VCaP (cell line): ENCODE measurements at regions not wholly inside any gene's neighbourhood (a gene's known extent, or its start where the extent isn't known, plus 50 kb on each side); places are given as distances from the start of the nearest gene placed in this dataset.
"Not testable (repeated sequence)": the region's sequence is repeated elsewhere in the genome, so short reads cannot be mapped to it uniquely, and the experiment has no call there.

Experiments used
- H3K27ac ChIP-seq: fragments of 450-650 bp; 2 replicates; pipeline ENCODE4 v1.5.1; 2017
- CTCF ChIP-seq: fragments of 450-650 bp; conservative IDR thresholded peaks from 2 replicates; pipeline ENCODE4 v1.5.1; 2017; ENCODE audit warnings: mild to moderate bottlenecking, moderate library complexity

- TF ChIP-seq CTCF, result no peak
- H3K27ac ChIP-seq, result no peak overlapping the region
Observed at GRCh38 chr15:22229990-22230819, 149.9 kb downstream of the OR4M2 start.

- TF ChIP-seq CTCF, result no peak
Observed at GRCh38 chr15:22231603-22232002, 151.3 kb downstream of the OR4M2 start.

GRCh38 chr15:22232675-22233074, 152.3 kb downstream of the OR4M2 start:
- TF ChIP-seq CTCF, result no peak
- H3K27ac ChIP-seq, result no peak overlapping the region

More at GRCh38 chr15:22231603-22232002, 151.3 kb downstream of the OR4M2 start:
- H3K27ac ChIP-seq, result no peak overlapping the region; the same call in 1 of the 2 replicates

- not testable (repeated sequence) for H3K27ac ChIP-seq
Observed at GRCh38 chr15:22235261-22235930, 155.1 kb downstream of the OR4M2 start.

GRCh38 chr15:22236469-22236868, 156.1 kb downstream of the OR4M2 start:
- no peak for TF ChIP-seq CTCF
- H3K27ac ChIP-seq, result no peak overlapping the region

GRCh38 chr15:22237891-22238275, 157.6 kb downstream of the OR4M2 start:
- no peak for TF ChIP-seq CTCF
- H3K27ac ChIP-seq, result no peak overlapping the region

GRCh38 chr15:22238276-22238958, 158.1 kb downstream of the OR4M2 start:
- H3K27ac ChIP-seq, result not testable (repeated sequence)

GRCh38 chr15:22238959-22239805, 158.9 kb downstream of the OR4M2 start:
- H3K27ac ChIP-seq, result not testable (repeated sequence)
